ENCODE measurements at regions not wholly inside any gene's neighbourhood (a gene's known extent, or its start where the extent isn't known, plus 50 kb on each side); places are given as distances from the start of the nearest gene placed in this dataset.
"Not testable (repeated sequence)": the region's sequence is repeated elsewhere in the genome, so short reads cannot be mapped to it uniquely, and the experiment has no call there.

DNA sequence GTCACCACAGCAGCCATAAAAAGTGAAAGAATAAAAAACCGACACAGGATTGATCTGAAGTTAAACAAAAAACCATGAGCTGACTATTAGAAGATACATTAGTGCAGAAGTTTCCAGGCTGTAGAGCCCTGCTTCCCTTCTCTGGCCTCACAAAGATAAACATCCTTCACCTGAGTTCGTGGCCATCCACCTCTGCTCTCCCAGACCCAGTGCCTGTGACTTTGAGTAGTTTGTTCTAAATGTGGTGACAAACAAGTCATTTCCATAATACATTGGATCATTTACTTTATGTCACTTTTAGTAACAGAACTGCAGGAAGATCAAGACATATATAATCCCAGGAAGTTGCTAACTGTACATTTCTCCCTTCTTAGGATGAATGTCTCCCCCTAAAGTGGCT is 241.9 kb upstream of the MAP2 start:
- TF ChIP-seq, protein P1, sequence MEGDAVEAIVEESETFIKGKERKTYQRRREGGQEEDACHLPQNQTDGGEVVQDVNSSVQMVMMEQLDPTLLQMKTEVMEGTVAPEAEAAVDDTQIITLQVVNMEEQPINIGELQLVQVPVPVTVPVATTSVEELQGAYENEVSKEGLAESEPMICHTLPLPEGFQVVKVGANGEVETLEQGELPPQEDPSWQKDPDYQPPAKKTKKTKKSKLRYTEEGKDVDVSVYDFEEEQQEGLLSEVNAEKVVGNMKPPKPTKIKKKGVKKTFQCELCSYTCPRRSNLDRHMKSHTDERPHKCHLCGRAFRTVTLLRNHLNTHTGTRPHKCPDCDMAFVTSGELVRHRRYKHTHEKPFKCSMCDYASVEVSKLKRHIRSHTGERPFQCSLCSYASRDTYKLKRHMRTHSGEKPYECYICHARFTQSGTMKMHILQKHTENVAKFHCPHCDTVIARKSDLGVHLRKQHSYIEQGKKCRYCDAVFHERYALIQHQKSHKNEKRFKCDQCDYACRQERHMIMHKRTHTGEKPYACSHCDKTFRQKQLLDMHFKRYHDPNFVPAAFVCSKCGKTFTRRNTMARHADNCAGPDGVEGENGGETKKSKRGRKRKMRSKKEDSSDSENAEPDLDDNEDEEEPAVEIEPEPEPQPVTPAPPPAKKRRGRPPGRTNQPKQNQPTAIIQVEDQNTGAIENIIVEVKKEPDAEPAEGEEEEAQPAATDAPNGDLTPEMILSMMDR (IDR thresholded peaks at IDR 0.05) = no peak
- H3K36me3 Mint-ChIP-seq (ENCODE audit: low read depth) = no peaks in the 10 kb centered on the region
- H3K27ac Mint-ChIP-seq = no peak overlapping the region

DNA sequence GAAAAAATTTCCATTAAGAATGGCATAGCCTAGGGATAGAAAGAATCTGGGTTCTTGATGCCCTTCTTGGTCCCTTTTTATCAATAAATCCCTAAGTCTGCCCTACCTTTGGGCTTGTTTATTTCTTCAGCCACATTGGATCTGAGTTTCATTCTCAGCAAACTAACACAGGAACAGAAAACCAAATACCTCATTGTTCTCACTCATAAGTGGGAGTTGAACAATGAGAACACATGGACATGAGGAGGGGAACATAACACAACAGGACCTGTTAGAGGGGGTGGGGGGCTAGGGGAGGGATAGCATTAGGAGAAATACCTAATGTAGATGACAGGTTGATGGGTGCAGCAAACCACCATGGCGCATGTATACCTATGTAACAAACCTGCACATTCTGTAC is 237.0 kb upstream of the MAP2 start:
- H3K9me3 Mint-ChIP-seq = peaks cover 34% of the 10 kb centered on the region
- not testable (repeated sequence) for H3K4me1 Mint-ChIP-seq (ENCODE audit: low read depth); H3K4me3 Mint-ChIP-seq; DNase-seq; H3K36me3 Mint-ChIP-seq (ENCODE audit: low read depth); H3K27me3 Mint-ChIP-seq (ENCODE audit: insufficient read depth); H3K27ac Mint-ChIP-seq

More for the DNA sequence above, 241.9 kb upstream of the MAP2 start:
- H3K4me1 Mint-ChIP-seq (ENCODE audit: low read depth) = no peaks in the 10 kb centered on the region
- H3K4me3 Mint-ChIP-seq = no peak overlapping the region
- no peaks in the 10 kb centered on the region for H3K27me3 Mint-ChIP-seq (ENCODE audit: insufficient read depth)
- DNase-seq = no peak
- H3K9me3 Mint-ChIP-seq = peaks cover 51% of the 10 kb centered on the region

DNA sequence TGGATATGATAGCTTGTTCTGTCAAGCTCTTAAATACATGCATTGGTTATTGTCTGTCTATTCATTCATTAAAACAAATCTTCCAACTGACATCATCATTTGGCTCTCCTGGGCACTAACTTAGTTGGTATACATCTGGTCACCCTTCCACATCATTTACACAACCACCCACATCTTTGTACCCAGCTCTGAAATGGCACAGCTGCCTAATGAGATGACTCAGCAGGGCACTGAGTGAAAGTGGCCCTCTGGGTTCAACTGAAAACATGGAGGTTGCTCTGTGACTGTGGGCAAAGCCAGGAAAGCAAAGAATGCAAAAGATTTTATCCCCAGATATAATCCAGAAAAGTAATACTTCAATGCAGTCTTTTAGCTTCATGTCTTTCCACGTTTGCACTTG is 234.0 kb upstream of the MAP2 start:
- H3K9me3 Mint-ChIP-seq = peaks cover 26% of the 10 kb centered on the region
- DNase-seq = no peak
- H3K4me3 Mint-ChIP-seq = no peak overlapping the region
- H3K4me1 Mint-ChIP-seq (ENCODE audit: low read depth) = no peaks in the 10 kb centered on the region
- H3K27me3 Mint-ChIP-seq (ENCODE audit: insufficient read depth) = no peaks in the 10 kb centered on the region
- no peaks in the 10 kb centered on the region for H3K36me3 Mint-ChIP-seq (ENCODE audit: low read depth)
- TF ChIP-seq, protein P1 (IDR thresholded peaks at IDR 0.05) = no peak
- H3K27ac Mint-ChIP-seq = no peak overlapping the region

DNA sequence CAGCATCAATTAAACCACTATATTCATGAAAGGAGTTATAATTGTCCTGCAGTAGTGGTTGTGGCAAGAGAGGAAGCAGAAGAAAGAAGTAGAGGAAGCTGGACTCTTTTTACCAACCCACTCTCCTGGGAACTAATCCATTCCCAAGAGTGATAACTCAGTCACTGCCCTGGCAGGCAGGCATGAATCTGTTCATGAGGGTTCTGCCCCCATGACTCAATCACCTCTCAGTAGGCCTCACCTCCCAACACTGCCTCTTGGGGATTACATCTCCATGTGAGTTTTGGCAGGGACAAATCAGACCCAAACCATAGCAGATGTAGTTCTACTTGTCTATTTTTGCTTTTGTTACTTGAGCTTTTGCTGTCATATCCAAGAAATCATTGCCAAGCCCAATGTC is 232.7 kb upstream of the MAP2 start:
- H3K27me3 Mint-ChIP-seq (ENCODE audit: insufficient read depth) = no peaks in the 10 kb centered on the region
- no peak overlapping the region for H3K4me3 Mint-ChIP-seq

DNA sequence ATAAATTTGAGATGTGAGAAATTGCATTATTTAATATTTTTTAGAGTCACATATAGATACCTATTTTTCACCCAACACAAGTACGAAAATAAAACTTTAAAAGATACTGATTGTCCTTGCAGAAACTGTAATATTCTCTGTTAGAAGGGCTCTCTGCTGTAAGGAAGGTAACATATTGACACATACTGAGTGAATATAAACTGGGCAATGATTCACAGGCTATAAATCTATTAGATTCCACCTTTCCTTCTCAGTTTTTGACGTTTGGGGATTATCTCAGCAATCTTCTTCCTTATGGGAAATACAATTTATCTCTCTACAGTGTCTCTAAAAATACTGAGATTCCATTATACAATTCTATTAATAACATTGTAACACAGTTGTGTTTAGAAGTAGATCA is 229.1 kb upstream of the MAP2 start:
- DNase-seq = no peak
- no peak overlapping the region for H3K27ac Mint-ChIP-seq
- H3K4me1 Mint-ChIP-seq (ENCODE audit: low read depth) = no peaks in the 10 kb centered on the region
- TF ChIP-seq, protein P1 (IDR thresholded peaks at IDR 0.05) = no peak
- H3K4me3 Mint-ChIP-seq = no peak overlapping the region
- H3K27me3 Mint-ChIP-seq (ENCODE audit: insufficient read depth) = no peaks in the 10 kb centered on the region; the same call in 1 of the 2 replicates
- no peaks in the 10 kb centered on the region for H3K36me3 Mint-ChIP-seq (ENCODE audit: low read depth)
- peaks cover 36% of the 10 kb centered on the region for H3K9me3 Mint-ChIP-seq

More for the DNA sequence above, 232.7 kb upstream of the MAP2 start:
- H3K4me1 Mint-ChIP-seq (ENCODE audit: low read depth) = no peaks in the 10 kb centered on the region
- DNase-seq = no peak
- TF ChIP-seq, protein P1 (IDR thresholded peaks at IDR 0.05) = no peak
- H3K36me3 Mint-ChIP-seq (ENCODE audit: low read depth) = no peaks in the 10 kb centered on the region
- H3K27ac Mint-ChIP-seq = no peak overlapping the region
- peaks cover 31% of the 10 kb centered on the region for H3K9me3 Mint-ChIP-seq

DNA sequence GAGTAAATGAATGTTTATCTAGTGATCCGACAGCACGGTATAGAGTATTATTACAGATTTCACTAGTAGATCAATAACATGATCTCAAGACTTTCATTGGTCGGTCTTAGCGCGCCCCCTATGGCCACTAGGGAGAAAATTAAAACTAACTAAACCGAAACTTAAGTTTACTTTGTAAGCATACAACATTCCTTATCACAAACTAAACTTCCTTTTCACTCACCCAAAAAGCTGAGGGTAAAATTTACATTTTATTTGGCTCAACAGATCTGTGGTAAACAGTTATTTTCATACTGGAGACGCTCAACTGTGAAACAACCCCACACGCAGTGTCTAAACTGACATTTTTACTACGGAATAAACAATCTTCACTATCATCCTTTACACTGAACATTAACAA is 215.6 kb upstream of the MAP2 start:
- Mint-ChIP-seq H3K4me3 (peak overlapping the region; percentile 81), H3K27ac (no peak overlapping the region), H3K27me3 (ENCODE audit: insufficient read depth) (no peaks in the 10 kb centered on the region), H3K36me3 (ENCODE audit: low read depth) (no peaks in the 10 kb centered on the region), H3K4me1 (ENCODE audit: low read depth) (no peaks in the 10 kb centered on the region), H3K9me3 (peaks cover 9% of the 10 kb centered on the region; the same call in 1 of the 2 replicates)
- TF ChIP-seq, protein P1 (IDR thresholded peaks at IDR 0.05) = peak; percentile 71
- DNase-seq = no peak
